ENCODE measurements at regions not wholly inside any gene's neighbourhood (a gene's known extent, or its start where the extent isn't known, plus 50 kb on each side); places are given as distances from the start of the nearest gene placed in this dataset.

GRCh38 chr7:93810561-93810960 is 80.0 kb downstream of the TFPI2 start:
- TF ChIP-seq POLR2A (IDR thresholded peaks at IDR 0.05; ENCODE audit: low read depth, low read length): no peak
- no peak for TF ChIP-seq POLR2AphosphoS5 (IDR thresholded peaks at IDR 0.05; ENCODE audit: low read depth, low read length)

All from GM12891 (cell line).